ENCODE measurements at regions not wholly inside any gene's neighbourhood (a gene's known extent, or its start where the extent isn't known, plus 50 kb on each side); places are given as distances from the start of the nearest gene placed in this dataset.
"Not testable (repeated sequence)": the region's sequence is repeated elsewhere in the genome, so short reads cannot be mapped to it uniquely, and the experiment has no call there.

DNA sequence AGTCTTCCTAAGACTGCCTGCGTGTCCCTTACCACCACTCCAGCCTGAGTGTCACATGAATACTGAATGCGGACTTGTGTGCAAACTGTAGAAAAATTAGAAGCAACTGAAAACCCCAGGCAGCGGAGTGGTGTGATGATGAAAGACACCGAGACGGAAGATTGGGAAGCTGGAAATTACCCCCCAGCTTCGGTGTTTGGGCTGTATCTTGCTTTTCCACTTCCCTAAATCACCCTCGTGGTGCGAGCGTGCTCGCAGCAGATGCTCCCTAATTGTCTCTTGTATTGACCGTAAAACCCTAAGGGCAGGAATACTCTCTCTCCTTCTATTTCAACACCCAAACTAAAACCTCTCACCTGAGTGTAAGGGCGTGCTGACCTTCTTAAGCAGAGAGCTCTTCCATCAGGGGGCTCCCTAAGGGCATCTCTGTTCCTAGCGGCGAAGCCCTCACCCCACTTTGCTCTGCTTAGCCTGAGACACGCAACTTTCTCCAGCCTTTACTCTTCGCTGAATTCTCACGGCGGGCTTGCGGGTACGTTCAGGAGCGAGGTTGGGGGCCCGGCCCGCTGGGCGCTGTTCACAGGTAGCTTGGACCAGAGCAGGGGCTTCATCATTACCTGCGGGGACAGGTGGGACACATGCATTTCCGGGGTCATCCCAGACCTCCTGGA, 62.4 kb downstream of the CRYBB2 start:
- DNase-seq = no peak

DNA sequence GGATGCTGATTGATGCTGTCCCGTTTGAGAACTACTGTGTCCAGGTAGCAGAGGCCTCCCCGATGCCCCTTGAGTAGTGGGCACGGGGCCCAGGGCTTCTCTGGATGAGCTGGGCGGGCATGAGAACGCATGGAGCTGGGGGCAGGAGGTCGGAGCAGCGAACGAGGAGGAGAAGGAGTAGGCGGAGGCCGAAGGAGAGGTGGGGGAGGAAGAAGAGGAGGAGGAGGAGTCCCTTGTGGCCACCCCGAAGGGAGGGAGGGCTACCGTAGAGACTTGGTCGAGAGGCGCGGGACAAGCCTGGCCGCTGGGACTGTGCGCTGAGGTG, 62.9 kb downstream of the CRYBB2 start:
- no peak for DNase-seq

- no peak for DNase-seq
Measured at GRCh38 chr22:25282671-25283561, 63.5 kb downstream of the CRYBB2 start.

GRCh38 chr22:25288481-25288880, 69.0 kb downstream of the CRYBB2 start:
- not testable (repeated sequence) for DNase-seq

GRCh38 chr22:25301912-25302311, 82.5 kb downstream of the CRYBB2 start:
- DNase-seq = not testable (repeated sequence)

DNA sequence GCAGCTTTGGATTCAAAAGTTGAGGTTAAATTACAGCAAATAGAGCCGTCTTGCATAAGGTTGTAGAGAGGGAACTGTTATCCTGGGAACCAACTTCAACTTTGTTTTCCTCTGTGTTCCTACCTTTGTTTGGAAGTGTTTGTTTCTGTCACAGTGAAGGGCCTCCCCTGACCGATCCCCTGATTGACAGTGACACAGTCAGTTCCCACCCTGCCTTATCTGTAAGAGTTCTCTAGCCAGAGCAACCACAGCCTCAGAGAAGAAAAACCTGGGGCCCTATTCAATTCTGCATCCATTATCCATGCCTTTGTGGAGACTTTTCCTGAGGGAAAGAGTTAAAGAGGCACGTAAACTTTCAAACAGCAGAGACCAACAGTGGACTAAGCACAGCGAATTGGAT, 90.1 kb downstream of the CRYBB2 start:
- not testable (repeated sequence) for DNase-seq

DNA sequence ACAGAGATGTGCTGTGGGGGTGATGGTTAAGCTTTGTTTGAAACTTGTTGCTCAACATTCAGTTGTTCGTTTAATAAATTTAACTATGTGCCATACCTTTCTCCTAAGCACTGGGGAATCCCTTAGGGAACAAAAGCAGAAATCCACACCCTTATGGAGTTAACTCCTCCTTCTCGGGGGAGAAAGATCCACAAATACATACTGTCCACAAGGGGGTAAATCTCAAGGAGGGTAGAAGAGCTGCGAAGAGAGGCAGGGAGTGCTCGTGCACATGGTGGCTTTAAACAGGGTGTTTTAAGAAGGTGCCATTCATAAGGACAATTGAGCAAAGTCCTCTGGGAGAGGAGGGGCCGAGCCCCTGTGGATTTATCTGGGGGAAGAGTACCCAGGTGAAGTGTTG, 92.5 kb downstream of the CRYBB2 start:
- not testable (repeated sequence) for DNase-seq

DNA sequence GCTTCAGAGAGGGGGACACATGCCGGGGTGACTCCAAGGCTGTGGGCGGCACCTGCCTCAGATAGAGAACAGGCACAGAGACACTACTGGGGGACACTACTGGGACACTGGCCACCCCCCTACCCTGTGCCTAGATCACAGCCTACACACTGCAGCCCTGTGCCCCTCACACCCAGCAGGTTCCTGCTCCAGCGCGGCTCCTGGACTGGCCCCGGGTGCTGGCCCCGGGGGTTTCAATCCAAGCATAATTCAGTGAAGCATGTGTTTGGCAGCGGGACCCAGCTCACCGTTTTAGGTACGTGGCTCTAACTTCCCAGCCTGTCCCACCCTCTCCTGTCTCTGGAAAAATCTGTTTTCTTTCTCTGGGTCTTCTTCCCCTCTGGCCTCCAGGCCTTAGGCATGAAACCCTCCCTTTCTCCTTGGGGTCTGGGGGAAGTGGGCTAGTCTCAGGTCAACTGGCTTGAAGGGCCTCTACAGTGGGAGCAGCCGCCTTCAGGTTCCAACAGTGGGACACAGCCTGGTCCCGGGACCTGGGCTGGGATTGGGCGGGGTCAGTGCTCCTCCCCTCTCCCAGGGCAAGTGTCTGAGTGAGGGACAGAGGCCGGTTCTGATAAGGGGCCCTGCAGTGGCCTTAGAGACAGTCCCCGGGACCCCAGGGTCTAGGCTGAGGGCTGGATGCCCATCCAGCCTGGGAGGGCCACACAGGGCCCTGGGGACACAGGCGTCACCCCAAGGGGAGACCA, 98.8 kb downstream of the CRYBB2 start:
- DNase-seq = no peak

- no peak for DNase-seq
Measured at GRCh38 chr22:25327018-25327755, 107.7 kb downstream of the CRYBB2 start.

- DNase-seq = no peak
Measured at GRCh38 chr22:25331050-25331449, 111.6 kb downstream of the CRYBB2 start.

- DNase-seq = not testable (repeated sequence)
Measured at GRCh38 chr22:25331911-25332310, 112.5 kb downstream of the CRYBB2 start.

- no peak for DNase-seq
Measured at GRCh38 chr22:25332386-25332785, 112.9 kb downstream of the CRYBB2 start.

DNA sequence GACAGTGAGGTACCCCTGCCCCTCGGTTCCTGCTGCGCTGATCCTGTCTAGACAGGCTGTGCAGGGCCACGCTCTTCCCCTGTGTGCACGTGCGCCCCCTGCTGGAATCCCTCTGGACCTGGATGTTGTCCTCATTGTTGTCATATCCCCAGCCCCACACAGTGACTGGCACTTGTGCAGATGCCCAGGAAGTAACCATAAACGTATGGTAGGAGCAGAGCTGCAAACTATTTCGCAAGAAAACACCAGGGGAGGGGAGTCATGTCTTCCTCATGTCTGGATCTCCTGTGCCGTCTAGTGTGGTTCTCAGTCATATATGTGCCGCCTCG, 114.7 kb downstream of the CRYBB2 start:
- DNase-seq = peak; percentile 55

- DNase-seq = not testable (repeated sequence)
Measured at GRCh38 chr22:25334631-25335030, 115.2 kb downstream of the CRYBB2 start.

DNA sequence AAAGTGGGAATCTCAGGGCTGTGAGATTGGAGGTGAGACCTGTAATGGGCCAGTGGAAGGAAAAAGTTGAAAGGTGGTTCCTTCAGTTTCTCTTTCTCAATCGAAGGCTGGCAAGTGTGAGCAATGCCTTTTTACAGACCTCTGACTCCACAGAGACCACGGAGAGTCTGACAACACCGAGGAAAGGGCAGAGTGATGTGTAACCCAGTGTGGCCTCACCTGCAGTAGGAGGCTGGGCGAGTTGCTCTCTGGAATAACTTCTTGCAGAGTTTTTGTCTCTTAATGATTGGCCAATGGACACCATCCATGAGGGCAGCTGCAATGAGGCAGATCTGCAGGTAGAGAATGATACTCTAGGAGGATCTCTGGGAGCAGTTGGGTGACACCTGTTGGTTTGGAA, 115.8 kb downstream of the CRYBB2 start:
- DNase-seq = not testable (repeated sequence)

GRCh38 chr22:25340536-25340935, 121.1 kb downstream of the CRYBB2 start:
- not testable (repeated sequence) for DNase-seq

GRCh38 chr22:25344366-25344765, 124.9 kb downstream of the CRYBB2 start:
- not testable (repeated sequence) for DNase-seq

DNA sequence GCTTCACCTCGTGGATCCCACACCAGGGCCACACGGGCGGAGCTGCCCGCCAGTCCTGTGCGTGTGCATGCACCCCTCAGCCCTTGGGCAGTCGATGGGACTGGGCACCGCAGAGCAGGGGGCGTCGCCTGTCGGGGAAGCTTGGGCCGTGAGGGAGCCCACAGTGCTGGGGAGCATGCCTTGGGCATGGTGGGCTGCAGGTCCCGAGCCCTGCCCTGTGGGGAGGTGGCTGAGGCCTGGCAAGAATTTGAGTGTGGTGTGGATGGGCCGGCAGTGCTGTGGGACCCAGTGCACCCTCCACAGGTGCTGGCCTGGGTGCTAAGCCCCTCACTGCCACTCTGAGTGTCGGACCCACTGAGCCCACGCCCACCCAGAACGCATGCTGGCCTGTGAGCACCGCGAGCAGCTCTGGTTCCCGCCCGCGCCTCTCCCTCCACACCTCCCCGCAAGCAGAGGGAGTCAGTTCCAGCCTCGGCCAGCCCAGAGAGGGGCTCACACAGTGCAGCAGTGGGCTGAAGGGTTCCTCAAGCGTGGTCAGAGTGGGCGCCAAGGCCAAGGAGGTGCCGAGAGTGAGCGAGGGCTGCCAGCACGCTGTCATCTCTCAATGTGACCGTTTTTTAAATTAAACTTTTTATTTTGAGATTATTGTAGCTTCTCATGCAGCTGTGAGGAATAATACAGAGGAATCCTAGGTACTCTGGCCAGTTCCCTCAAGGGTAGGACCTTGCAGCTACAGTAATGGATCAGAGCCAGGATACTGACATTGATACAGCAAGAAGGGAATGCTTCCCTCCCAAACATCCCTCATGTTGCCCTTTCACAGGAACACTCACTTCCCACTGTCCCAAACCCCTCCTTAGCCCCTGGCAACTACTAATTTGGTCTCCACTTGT, 127.7 kb downstream of the CRYBB2 start:
- no peak for DNase-seq

DNA sequence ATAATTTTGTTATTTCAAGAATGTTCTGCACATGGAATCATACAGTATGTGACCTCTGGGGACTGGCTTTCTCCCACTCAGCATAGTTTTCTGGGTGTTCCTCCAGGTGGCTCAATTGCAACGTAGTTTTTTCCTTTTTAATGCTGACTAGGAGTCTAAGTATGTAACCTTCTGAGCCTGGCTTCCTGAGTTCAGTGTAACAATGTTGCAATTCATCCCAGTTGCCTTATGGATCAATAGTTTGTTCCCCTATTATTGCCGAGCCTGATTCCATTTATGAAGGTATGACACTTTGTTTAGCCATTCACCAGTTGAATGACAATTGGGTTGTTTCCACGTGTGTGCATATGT, 128.3 kb downstream of the CRYBB2 start:
- DNase-seq = no peak

- no peak for DNase-seq
Measured at GRCh38 chr22:25348391-25348790, 129.0 kb downstream of the CRYBB2 start.

DNA sequence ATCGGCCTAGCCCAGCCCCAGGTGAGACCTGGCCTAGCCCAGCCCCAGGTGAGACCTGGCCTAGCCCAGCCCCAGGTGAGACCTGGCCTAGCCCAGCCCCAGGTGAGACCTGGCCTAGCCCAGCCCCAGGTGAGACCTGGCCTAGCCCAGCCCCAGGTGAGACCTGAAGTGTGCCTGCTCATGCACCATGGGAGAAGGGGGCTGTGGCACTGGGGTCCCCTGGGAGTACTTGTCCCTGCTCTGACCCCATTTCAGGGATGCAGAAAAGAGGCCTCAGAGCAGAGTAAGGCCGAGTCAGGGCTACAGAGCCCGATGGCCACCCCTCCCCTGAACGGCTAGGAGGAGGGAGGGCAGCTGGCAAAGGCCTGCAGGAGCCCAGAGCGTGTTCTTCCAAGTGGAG, 129.6 kb downstream of the CRYBB2 start:
- not testable (repeated sequence) for DNase-seq

GRCh38 chr22:25350551-25350971, 131.1 kb downstream of the CRYBB2 start:
- no peak for DNase-seq
